H7 (cell line): ENCODE measurements at regions not wholly inside any gene's neighbourhood (a gene's known extent, or its start where the extent isn't known, plus 50 kb on each side); places are given as distances from the start of the nearest gene placed in this dataset.
"Not testable (repeated sequence)": the region's sequence is repeated elsewhere in the genome, so short reads cannot be mapped to it uniquely, and the experiment has no call there.

Experiments used
- DNase-seq: peaks from one replicate; pipeline ENCODE4 v3.0.0; 2012
- H3K27me3 ChIP-seq: 2 replicates; pipeline ENCODE4 v1.6.0; 2011; ENCODE audit warnings: mild to moderate bottlenecking, low read length; ENCODE audit not compliant: control insufficient read depth, insufficient read depth
- H3K36me3 ChIP-seq: replicated peaks from 2 replicates; pipeline ENCODE4 v1.5.1; 2011; ENCODE audit warnings: low read length; ENCODE audit not compliant: control insufficient read depth, insufficient read depth
- H3K4me3 ChIP-seq: 2 replicates; pipeline ENCODE4 v1.5.1; 2011; ENCODE audit warnings: low read depth, mild to moderate bottlenecking, control low read depth, low read length, moderate library complexity; ENCODE audit not compliant: insufficient read depth

- DNase-seq, H3K4me3 ChIP-seq, H3K27me3 ChIP-seq, H3K36me3 ChIP-seq: not testable (repeated sequence)
These were observed 134.0 kb upstream of the MAD2L1 start for GRCh38 chr4:120200573-120201110.

DNA sequence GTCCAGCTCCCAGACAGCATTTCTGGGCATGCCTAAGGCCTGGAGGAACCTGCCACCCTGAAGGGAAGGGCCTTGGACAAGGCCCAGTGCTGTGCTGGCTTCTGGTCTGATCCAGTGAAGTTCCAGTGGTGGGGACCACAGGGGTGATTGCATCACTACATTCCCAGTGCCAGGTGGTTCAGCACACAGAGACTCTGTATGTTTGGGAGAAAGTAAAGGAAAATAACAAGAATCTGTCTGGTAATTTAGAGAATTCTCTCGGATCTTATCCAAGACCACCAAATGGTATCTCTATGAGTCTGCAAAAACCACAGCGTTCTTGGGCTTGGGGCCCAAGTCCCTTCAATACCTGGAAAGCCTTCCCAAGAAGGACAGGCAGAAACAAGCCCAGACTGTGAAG is 131.8 kb upstream of the MAD2L1 start:
- H3K4me3 ChIP-seq, result no peak overlapping the region
- no peak for DNase-seq
- no peaks in the 10 kb centered on the region for H3K27me3 ChIP-seq

GRCh38 chr4:120177603-120178002 is 111.0 kb upstream of the MAD2L1 start:
- H3K27me3 ChIP-seq, result no peaks in the 10 kb centered on the region
- no peaks in the 10 kb centered on the region for H3K36me3 ChIP-seq
- DNase-seq, result no peak
- no peak overlapping the region for H3K4me3 ChIP-seq

More for the DNA sequence above, 131.8 kb upstream of the MAD2L1 start:
- H3K36me3 ChIP-seq, result no peaks in the 10 kb centered on the region

DNA sequence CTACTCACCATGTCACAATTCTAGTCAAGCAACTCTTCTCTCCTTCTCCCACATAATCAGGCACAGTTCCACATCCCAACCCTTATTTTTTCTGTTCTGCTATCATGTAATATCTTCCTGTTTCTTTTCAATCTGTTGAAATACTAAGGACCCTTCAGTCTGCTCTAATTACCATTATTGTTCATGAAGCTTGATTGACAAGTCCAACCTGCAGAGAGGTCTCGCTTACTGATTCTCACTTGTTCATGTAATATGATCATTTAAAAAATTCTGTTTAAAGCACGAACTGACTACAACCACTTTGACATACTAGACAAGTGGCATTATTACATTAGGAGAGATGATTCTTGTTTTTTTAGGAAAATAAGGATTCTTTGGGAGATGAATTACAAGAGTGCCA is 108.6 kb upstream of the MAD2L1 start:
- no peaks in the 10 kb centered on the region for H3K36me3 ChIP-seq
- no peak overlapping the region for H3K4me3 ChIP-seq
- H3K27me3 ChIP-seq, result no peaks in the 10 kb centered on the region
- no peak for DNase-seq

GRCh38 chr4:120163895-120164294 is 97.2 kb upstream of the MAD2L1 start:
- DNase-seq, result no peak
- Histone ChIP-seq H3K4me3 (no peak overlapping the region), H3K36me3 (no peaks in the 10 kb centered on the region), H3K27me3 (no peaks in the 10 kb centered on the region)

DNA sequence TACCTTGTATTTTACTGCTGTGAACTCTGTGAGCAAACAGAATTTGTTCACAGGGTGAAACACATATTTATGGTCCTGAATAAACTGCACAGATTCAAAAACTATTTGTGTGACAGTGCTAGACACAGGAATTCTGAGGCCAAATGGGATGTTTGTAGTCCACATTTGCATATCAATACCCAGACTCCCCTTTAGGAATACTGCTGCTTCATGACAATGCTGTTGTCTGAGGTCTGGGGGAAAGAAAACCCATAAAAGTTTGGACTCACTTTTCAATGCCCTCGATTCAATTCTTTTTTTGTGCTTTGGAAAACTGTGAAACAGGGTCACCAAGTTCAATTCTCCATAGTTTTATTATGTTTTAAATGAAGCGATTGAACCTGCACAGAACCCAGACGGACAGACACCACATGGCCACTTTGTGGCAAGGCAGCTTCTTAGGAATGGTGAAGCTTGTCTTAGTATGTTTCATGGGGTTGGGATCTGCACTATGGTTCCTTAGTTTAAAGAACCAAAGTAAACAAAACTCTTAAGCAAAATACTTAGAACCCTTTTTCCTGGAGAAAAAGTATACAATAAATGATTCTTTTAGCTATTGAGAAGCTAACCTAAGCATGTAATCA is 92.3 kb upstream of the MAD2L1 start:
- H3K36me3 ChIP-seq, result no peaks in the 10 kb centered on the region
- no peak for DNase-seq
- no peak overlapping the region for H3K4me3 ChIP-seq
- H3K27me3 ChIP-seq, result no peaks in the 10 kb centered on the region

GRCh38 chr4:120158046-120158445 is 91.4 kb upstream of the MAD2L1 start:
- Histone ChIP-seq H3K36me3 (no peaks in the 10 kb centered on the region), H3K4me3 (no peak overlapping the region), H3K27me3 (no peaks in the 10 kb centered on the region)
- DNase-seq, result no peak

GRCh38 chr4:120156120-120156718 is 89.6 kb upstream of the MAD2L1 start:
- H3K36me3 ChIP-seq, result no peaks in the 10 kb centered on the region
- no peak overlapping the region for H3K4me3 ChIP-seq
- DNase-seq, result no peak
- H3K27me3 ChIP-seq, result no peaks in the 10 kb centered on the region

DNA sequence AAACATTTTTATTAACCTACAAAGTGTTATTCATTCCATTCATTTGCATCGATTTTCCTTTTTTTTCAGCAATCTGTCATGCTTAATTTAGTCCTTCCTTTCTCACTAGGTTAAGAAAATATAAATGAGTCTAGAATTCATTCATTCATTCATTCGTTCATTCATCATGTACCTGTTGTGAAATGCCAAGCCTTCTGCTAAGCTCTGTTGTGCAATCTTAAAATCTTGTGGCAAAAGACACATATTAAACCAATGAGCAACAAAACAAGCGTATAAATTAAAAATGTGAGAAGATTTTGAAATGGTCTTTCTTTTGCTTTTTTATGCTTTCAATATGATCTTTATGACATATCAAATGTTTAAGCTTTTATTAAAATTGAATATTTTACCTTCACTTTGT is 88.6 kb upstream of the MAD2L1 start:
- Histone ChIP-seq H3K36me3 (no peaks in the 10 kb centered on the region), H3K4me3 (no peak overlapping the region), H3K27me3 (no peaks in the 10 kb centered on the region)
- DNase-seq, result no peak

DNA sequence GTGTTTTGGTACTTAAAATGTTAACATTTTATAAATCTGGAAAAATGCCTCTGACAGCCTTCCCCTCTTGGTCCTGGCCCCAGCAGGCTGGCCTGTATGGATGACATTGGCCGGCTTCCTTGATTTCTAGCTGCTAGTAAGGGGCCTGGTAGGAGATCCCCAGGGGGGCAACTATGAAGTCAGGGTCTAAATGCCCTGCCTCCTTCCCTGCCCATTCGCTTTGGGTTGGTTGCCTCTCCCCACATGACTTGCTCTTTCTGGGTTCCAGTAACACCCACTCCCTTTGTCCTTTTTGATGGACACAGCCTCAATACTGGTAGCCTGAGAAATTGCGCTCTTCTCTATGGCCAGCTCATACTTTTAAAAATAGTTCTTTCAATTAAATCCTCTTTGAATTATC is 78.0 kb upstream of the MAD2L1 start:
- Histone ChIP-seq H3K27me3 (no peaks in the 10 kb centered on the region), H3K4me3 (no peak overlapping the region), H3K36me3 (no peaks in the 10 kb centered on the region)
- no peak for DNase-seq

DNA sequence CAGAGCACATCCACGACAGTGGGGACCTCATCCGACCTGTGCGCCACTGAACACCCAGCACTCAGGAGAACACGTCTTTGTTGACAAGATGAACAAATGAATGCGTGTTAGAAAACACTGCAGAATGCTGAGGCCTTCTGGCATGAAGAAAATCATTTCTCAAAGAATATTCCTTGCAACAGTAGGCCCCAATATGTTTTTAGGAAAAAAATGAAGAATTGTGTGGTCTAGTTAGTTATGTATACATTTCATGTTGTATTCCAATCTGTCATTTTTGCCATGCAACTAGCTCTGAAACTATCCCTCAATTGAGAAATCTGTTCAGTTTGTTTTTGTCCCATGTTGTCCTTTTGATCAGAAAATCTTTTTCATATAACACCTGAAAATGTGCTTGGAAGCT is 77.4 kb upstream of the MAD2L1 start:
- Histone ChIP-seq H3K36me3 (no peaks in the 10 kb centered on the region), H3K4me3 (no peak overlapping the region), H3K27me3 (no peaks in the 10 kb centered on the region)
- no peak for DNase-seq

- Histone ChIP-seq H3K4me3 (no peak overlapping the region), H3K27me3 (no peaks in the 10 kb centered on the region), H3K36me3 (no peaks in the 10 kb centered on the region)
- no peak for DNase-seq
These were observed 72.7 kb upstream of the MAD2L1 start for GRCh38 chr4:120139392-120139791.

GRCh38 chr4:120132935-120133334 is 66.3 kb upstream of the MAD2L1 start:
- Histone ChIP-seq H3K27me3 (no peaks in the 10 kb centered on the region), H3K4me3 (no peak overlapping the region), H3K36me3 (no peaks in the 10 kb centered on the region)
- DNase-seq, result no peak

DNA sequence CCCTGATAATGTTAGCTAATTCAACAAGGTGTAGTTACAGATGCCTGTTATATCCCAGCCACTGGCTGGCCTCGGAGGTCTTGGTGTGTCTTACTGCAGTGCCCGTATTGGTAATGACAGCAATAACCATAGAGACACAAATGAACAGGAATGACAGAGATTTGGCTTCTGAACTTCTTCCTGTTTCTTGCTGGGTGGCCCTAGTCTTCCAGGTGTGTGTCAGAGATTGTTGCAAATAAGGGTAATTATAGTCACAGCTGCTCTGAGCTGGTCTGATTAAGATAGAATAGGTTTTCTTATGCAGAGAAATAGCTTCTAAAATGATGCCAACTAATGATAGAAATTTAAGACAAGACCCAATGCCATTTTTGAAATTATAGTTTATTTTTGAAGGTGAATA is 64.1 kb upstream of the MAD2L1 start:
- DNase-seq, result no peak
- Histone ChIP-seq H3K4me3 (no peak overlapping the region), H3K36me3 (no peaks in the 10 kb centered on the region), H3K27me3 (no peaks in the 10 kb centered on the region)
